Glomerular endothelial cell (primary cell): ENCODE measurements at regions not wholly inside any gene's neighbourhood (a gene's known extent, or its start where the extent isn't known, plus 50 kb on each side); places are given as distances from the start of the nearest gene placed in this dataset.
"Not testable (repeated sequence)": the region's sequence is repeated elsewhere in the genome, so short reads cannot be mapped to it uniquely, and the experiment has no call there.

Experiments used
- DNase-seq: peaks from one replicate; pipeline ENCODE4 v3.0.0-alpha.2; 2011; ENCODE audit warnings: low read depth, low spot score; ENCODE audit errors: extremely low read depth

DNA sequence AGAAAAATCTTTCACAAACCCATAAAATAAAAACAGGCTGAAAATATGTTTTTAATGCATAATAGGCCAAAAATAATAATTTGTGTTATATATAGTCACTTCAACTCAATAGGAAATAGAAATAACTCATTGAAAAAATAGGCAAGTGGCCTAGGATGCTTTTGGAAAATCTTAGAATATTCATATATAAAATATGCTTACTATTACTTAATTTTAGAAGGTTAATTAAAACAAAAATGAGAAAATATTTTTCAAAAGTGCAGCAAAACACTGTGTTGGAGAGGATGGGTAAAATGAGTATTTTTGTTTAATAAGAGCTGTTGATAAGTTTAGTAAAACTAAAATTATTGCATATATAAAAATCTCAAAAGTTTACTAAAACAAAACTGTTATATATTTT is 308.0 kb upstream of the ATXN7L3B start:
- DNase-seq: no peak

DNA sequence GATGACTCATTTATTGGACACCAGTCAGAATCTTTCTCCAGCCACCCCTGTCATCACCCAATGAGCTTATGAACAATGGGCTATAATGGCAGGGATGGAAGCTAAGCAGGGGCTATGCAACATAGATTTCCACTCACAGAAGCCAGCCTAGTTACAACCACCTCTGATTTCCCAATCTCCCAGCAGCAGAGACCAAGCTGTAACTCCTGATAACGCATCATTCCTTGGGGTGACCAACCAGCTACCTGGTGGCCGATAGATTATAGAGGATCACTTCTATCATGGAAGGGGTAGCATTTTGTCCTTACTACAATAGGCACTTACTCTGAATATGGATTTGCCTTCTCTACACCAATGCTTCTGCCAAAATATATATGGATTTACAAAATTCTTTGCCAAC is 302.3 kb upstream of the ATXN7L3B start:
- DNase-seq: no peak

DNA sequence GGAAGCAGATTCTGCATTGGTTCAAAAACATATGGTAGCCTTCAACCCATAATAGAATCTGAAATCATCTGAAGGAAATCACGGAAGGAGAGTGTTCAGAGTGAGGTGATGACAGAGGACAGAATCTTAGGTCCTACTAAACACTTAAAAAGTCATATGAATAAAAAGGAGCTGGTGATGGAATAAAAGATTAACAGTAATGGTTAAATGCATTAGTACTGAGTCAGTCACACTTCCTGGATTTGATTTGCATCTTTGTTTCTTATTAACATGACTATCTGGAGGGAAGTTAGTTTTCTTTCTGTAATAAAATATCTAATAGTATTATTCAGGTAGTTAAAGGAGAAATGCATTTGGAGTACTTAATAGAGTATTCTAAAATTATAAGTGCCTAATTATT is 296.3 kb upstream of the ATXN7L3B start:
- DNase-seq: no peak

DNA sequence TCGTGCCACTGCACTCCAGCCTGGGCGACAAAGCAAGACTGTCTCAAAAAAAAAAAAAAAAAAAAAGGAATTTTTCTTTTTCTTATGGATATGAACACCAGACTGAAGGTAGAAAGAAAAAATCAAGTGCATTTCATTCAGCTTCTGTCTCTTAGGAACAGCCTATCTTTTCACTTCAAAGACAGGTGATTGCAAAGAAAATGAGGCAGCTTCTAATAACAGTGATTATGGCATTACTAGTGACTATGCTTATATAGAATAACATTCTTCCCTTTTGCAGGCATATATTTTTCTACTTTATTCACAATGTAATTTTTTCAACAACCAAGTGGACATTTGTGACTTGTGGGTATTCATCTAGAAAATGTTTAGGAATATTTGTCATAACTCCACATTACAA is 295.5 kb upstream of the ATXN7L3B start:
- no peak for DNase-seq

DNA sequence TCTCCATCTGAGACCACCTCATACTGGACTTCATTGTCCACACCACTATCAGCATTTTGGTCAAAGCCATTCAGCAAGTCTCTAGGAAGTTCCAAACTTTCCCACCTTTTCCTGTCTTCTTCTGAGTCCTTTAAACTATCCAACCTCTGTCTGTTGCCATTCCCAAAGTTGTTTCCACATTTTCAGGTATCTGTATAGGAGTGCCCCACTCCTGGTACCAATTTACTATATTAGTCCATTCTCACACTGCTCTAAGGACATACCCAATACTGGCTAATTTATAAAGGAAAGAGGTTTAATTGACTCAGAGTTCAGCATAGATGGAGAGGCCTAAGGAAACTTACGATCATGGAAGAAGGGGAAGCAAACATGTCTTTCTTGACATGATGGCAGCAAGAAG is 292.2 kb upstream of the ATXN7L3B start:
- no peak for DNase-seq

DNA sequence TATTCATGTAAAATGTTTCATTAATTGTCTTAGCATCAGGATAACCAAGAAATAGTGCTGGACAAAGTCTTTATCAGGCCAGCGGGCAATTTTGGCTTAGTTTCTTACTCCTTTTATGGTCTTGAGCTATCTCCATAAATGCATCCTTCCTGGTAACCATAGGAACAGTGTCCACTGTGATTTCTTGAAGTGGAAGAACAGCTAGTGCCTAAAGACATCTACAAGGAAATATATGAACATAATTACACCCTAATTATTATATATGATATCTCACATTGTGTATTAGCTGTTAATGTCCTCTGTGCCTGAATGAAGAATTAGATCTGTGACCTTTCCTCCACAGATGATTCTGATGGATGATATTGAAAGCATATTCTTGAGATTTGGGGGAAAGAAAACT is 286.7 kb upstream of the ATXN7L3B start:
- no peak for DNase-seq

DNA sequence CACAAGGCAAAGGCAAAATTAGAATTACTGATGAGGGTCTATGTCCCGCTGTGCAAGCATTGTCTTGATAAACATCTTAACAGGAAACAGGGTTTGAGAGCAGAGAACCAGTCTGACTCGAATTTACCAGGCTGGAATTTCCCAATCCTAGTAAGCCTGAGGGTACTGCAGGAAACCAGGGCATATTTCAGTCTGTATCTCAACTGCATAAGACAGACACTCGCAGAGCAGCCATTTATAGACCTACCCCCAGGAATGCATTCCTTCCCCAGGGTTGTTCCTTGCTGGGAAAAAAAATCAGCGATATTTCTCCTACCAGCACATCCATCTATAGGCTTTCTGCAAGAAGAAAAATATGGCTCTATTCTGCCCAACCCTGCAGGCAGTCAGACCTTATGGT is 283.8 kb upstream of the ATXN7L3B start:
- DNase-seq: not testable (repeated sequence)

DNA sequence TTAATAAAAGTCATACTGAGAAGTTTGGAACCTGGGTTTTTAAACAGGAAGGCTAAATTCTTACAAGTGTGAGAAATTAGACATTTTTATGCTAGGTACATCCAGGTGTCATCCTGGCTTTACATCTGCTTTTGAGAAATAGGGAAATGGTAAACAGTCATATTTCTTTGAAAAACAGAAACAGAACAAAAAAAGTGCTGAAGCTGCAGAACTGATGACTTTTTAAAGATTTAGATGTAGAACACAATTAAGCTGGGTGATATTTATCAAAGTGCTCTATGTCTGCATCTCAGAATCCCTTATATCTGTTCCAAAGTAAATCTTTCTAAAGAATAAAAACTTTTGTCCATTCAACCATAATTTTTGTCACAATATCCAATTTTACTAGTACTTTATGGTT is 282.9 kb upstream of the ATXN7L3B start:
- DNase-seq: no peak

DNA sequence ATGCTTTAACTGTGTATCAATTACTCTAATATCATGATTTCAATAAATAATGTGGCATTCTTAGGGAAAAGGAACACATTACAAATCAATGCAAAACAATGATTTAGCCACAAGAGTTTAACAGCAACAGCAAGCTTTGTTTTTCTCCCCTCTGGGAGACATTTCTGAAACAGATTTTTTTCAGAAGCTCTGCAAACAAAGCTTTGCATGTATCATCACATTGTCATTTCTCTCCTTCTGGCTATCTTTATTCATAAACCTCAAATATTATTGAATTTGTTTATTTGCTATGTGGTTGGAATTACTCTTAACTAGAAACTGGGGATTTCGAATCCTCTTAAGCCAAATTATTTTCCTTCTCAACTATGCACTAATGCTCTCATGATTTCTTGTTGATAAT is 278.4 kb upstream of the ATXN7L3B start:
- no peak for DNase-seq

DNA sequence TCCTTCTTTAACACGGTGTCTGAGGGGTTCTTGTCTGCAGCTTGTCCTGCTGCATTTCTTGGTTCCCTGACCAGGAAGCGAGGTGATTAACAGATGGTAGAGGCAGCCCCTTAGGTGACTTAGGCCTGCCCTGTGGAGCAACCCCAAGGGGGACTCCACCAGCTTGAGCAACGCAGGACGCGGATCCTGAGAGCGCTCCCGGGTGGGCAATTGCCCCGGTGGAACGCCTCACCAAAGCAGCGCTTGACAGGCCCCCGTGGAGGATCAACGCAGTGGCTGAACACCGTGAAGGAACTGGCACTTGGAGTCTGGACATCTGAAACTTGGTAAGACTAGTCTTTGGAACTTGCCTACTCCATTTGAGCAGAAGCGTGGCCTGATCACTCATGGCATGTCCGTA is 272.9 kb upstream of the ATXN7L3B start:
- no peak for DNase-seq

DNA sequence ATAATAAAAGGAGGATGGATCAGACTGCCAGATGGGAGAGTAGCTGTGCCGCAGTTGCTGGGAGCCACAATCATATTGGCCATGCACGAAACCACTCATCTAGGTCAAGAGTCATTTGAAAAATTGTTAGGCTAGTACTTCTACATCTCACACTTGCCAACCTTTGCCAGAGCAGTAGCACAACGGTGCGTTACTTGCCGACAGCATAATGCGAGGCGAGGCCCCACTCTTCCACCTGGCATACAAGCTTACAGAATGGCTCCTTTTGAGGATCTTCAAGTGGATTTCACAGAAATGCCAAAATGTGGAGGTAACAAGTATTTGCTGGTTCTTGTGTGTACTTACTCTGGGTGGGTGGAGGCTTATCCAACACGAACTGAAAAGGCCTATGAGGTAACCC is 268.3 kb upstream of the ATXN7L3B start:
- not testable (repeated sequence) for DNase-seq

DNA sequence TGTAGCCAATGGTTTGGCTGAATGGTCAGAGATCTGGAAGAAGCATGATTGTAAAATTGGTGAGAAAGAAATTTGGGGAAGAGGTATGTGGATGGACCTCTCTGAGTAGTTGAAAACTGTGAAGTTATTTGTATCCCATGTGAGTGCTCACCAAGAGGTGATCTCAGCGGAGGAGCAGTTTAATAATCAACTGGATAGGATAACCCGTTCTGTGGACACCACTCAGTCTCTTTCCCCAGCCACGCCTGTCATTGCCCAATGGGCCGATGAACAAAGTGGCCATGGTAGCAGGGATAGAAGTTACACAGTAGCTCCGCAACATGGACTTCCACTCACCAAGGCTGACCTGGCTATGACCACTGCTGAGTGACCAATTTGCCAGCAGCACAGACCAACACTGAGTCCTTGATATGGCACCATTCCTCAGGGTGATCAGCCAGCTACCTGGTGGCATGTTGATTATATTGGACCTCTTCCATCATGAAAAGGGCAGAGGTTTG is 257.4 kb upstream of the ATXN7L3B start:
- DNase-seq: no peak

DNA sequence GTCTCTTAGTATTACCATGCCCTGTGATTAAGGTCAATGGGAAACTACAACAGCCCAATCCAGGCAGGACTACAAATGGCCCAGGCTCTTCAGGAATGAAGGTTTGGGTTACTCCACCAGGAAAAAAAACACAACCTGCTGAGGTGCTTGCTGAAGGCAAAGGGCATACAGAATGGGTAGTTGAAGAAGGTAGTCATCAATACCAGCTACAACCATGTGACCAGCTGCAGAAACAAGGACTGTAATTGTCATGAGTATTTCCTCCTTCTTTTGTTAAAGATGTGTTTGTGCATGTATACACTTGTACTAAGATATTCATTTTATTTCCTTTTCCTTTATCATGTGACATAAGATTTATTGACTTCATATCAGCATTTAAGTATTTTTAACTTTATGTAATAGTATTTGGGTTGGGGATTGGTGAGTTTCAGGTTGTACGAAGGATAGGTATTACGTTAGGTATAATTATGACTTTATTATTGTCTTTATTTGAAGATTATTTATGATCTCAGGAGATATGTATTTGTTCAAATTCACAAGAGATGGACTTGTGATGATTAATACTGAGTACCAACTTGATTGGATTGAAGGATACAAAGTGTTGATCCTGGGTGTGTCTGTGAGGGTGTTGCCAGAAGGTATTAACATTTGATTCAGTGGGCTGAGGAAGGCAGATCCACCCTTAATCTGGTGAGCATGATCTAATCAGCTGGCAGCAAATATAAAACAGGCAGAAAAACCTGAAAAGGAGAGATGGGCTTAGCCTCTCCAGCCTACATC is 256.0 kb upstream of the ATXN7L3B start:
- DNase-seq: not testable (repeated sequence)

DNA sequence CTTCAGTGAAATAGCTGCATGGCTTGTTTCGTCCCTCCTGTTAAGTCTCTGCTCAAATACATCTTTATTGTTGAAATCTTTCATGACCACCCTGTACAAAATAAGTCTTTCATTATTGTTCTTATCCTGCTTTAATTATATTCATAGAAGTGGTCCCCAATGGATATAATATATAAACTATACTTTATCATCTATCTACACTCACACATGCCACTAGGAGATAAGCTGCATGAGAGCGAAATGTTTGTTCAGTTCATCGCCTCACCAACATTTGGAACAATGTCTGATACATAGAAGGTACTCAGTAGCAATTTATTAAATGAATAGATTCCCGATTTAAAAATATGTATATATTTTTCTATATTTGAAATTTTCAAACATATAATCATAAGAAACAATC is 254.0 kb upstream of the ATXN7L3B start:
- no peak for DNase-seq

DNA sequence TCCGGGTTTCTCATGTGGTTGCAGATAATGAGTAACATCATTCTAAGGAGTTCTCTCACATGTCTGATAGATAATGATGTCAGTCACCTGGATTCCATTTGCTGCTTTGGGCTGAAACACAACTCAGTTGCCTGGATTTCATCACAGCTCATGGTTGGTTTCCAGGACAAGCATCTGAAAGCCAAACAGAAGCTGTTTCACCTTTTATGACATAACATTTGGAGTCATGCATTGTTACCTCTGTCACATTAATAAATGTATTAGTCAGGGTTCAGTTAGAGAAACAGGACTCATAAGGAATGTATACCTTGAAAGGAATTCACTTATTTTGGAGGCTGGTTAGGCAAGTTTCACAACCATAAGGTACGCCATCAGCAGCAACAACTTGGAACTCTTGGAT is 251.9 kb upstream of the ATXN7L3B start:
- DNase-seq: no peak

DNA sequence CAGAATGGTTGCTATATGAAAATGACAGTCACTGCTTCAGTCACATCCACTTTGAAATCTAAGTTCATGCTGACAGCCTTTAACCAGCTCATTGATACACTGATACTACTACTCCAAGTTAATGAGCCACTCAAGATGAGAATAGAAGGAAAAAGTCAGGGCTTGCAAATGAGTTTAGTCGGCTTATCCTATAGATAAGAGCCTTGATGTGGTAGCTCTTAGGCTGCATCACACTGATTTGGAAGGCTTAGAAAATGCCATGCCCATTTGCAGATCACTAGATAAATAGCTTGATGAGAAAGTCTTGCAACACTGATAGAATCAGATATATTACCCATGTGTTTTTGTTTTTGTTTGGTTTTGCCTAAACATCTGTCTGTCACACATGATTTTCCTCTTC is 251.4 kb upstream of the ATXN7L3B start:
- no peak for DNase-seq

DNA sequence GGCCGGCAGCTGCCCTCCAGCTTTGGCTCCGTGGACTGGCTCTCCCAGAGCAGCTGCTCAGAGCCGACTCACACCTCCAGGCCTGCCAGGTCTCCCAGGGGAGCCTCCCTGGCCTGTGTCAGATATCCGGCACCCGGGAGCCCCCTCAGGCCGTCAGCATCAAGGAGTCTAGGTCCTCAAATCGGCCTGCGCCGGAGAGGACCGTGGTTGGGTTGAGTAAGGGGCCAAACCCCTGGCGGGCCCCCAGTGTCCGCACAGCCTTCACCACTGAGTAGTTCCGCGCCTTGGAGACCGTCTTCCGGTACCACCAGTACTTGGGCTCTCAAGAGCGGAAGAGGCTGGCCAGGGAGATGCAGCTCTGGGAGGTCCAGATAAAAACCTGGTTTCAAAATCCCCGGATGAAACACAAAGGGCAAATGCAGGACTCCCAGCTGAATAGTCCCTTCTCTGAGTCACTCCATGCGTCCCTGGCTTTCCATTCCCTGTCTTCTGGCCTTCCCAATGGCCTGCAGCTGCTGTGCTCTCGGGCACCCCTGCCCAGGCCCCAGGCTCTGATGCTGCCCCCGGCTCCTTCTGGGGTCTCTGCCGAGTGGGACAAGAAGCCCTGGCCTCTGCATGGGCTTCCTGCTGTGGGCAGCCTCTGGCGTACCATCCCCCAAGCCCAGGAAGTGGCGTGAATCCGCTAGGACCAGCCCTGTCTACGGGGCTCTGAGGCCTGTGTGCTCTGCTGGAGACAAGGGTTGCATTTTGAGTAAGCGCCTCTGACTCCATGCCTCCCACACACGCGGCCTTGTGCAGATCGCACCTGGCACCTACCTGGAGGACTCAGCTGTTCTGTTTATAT is 245.1 kb upstream of the ATXN7L3B start:
- DNase-seq: no peak

DNA sequence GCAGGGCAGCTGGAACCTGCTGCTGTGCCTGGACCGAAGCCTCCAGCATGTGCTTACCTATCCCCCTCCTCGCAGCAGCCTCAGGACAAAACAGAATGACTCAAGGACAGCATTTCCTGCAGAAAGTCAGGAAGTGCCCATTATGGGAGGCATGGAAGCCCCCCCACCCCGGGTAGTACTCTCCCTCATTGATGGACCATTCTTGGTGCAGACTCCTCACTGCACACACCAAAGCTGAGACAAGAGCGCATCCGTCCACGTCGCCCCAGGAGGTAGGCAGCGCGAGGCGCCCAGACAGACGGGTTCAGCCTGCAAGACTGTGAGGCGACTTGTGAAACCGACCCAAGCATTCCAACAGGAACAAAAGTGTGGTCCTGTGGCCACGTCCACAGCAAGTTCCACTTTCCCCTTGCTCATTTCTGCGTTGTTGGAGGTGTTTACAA is 243.9 kb upstream of the ATXN7L3B start:
- DNase-seq: no peak

DNA sequence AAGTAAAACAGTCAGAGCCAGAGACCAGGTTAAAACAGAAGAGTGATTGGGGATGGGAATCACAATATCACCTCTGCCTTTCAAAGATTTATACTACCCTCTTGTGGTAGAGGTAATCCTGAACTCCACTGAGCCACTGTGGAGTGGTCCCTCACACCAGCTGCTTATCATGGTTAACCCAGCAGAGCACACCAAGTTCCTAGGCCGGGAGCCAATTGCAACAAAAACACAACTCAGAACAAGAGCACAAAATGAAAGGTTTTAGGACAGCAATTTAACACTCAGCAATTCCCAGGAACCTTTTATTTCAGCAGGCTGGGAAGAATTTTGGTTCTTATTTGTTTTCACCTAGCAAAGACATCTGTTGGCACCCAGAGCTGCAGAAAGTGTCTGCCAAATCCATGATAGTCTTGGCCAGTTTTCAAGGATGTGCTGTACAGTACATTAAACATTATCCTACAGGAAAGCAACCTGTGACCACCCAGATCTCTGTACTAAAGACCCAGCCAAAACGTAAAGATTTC is 220.5 kb upstream of the ATXN7L3B start:
- DNase-seq: no peak

DNA sequence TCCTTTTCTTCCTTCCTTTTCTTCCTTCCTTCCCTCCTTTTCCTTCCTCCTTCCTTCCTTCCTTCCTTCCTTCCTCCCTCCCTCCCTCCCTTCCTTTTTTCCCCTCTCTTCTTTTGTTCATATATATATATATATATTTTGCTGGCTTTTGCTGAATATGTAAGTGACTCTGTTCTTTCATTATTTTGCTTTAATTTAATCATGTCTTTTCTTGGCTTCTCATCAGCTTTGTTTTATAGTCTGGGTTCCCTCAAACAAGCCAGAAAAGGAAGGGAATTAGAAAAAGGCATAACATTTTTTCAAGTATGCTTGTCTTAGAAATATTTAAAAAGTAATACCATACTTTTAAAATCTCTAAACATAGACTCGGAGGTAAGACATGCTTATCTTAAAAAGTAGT is 219.9 kb upstream of the ATXN7L3B start:
- no peak for DNase-seq

DNA sequence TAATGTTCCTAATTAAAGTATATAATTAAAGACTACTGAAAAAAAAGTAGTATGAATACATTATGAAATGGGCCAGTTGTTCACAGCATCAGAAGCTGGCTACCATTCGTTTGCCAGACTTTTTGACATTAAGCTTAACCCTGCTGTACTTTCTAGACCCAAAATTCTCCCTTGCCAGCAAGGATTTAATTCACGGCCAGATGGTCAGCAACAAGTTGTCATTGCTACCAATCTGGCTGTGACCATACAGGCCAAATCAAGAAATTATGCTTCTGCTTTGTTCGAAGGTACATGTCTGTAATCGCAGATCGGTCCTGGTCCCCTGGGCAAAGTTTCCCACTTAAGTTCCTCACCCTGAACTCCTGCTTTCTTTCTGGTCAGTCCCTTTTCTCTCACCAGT is 217.7 kb upstream of the ATXN7L3B start:
- DNase-seq: no peak

DNA sequence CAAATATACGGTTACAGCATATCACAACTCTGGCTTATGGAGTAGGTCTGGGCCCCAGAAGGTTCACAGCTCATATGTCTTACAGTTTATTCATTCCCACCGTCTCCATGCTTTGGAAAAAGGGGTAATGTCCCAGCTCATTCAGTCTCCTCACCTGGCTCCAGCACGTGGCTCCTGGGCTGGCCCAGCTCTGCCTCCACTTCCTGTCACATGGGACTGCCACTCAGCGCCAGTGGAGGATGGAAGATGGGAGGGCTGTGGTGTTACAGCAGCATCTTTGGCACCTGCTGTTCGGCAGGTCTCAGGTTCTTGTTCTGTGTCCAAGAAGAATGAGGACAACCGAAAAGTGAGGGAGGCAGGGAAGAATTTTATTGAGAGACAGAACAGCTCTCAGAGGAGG is 216.3 kb upstream of the ATXN7L3B start:
- DNase-seq: no peak
